ENCODE measurements at regions not wholly inside any gene's neighbourhood (a gene's known extent, or its start where the extent isn't known, plus 50 kb on each side); places are given as distances from the start of the nearest gene placed in this dataset.

GRCh38 chr15:56532721-56533460 is 68.0 kb upstream of the MNS1 start:
- H3K27me3 ChIP-seq (ENCODE audit: insufficient read depth): no peaks in the 10 kb centered on the region
- POLR2A ChIA-PET: no interaction called here
- no peak for TF ChIP-seq CHD2 (IDR thresholded peaks at IDR 0.05; ENCODE audit: low read length, partially characterized antibody)
- TF ChIP-seq SMC3 (IDR thresholded peaks at IDR 0.05; ENCODE audit: low read depth, low read length): no peak
- TF ChIP-seq CTCF (IDR thresholded peaks at IDR 0.05): no peak
- TF ChIP-seq FOXM1 (IDR thresholded peaks at IDR 0.05; ENCODE audit: low read depth): no peak
- TF ChIP-seq USF1 (IDR thresholded peaks at IDR 0.05; ENCODE audit: borderline replicate concordance, low read depth): no peak
- peaks cover 0 to 2% of the 10 kb centered on the region in 2 experiments; a peak in 2 of 4 replicates for H3K4me1 ChIP-seq (ENCODE audit: control insufficient read depth in 1 of 2, insufficient read depth in 2 of 2, low read depth in 1 of 2, low read length in 1 of 2)
- no peaks in the 10 kb centered on the region for H4K20me1 ChIP-seq (ENCODE audit: insufficient read depth)
- WGBS (ENCODE audit: low lambda C conversion rate): 45% methylated on average over 4 of the region's 4 CpGs
- CTCF ChIA-PET: interaction anchor here (1.1 kb wide), 1 partner anchor 13 kb away, joined by 3 read pairs; no protein-coding TSS in a partner anchor
- H3K4me2 ChIP-seq: no peak overlapping the region
- H3F3A ChIP-seq (replicated peaks; ENCODE audit: insufficient read depth): no peaks in the 10 kb centered on the region
- H3K9me3 ChIP-seq: no peaks in the 10 kb centered on the region
- H3K36me3 ChIP-seq (replicated peaks in 1 of 2; ENCODE audit: control insufficient read depth in 1 of 2, insufficient read depth in 2 of 2, low read length in 1 of 2): no peaks in the 10 kb centered on the region
- no peak overlapping the region for H3K4me3 ChIP-seq (ENCODE audit: low read depth in 2 of 2, low read length in 1 of 2)
- H3K79me2 ChIP-seq (ENCODE audit: insufficient read depth): no peaks in the 10 kb centered on the region
- no peak overlapping the region for H3K27ac ChIP-seq (ENCODE audit: low read depth in 2 of 2, low read length in 1 of 2)
- H3K9ac ChIP-seq: no peak overlapping the region
- H3K9me2 ChIP-seq: no peaks in the 10 kb centered on the region
- DNase-seq: no peak
- no peak overlapping the region for H2AFZ ChIP-seq (ENCODE audit: low read depth)

- CTCF ChIA-PET: no interaction called here
- H3K27me3 ChIP-seq (ENCODE audit: insufficient read depth): no peaks in the 10 kb centered on the region
- no peak for DNase-seq
- no peaks in the 10 kb centered on the region for H3K36me3 ChIP-seq (replicated peaks in 1 of 2; ENCODE audit: control insufficient read depth in 1 of 2, insufficient read depth in 2 of 2, low read length in 1 of 2)
- H4K20me1 ChIP-seq (ENCODE audit: insufficient read depth): no peaks in the 10 kb centered on the region
- 19% methylated on average over 1 of the region's 1 CpG for WGBS (ENCODE audit: low lambda C conversion rate)
- H3K9me2 ChIP-seq: no peaks in the 10 kb centered on the region
- POLR2A ChIA-PET: no interaction called here
- no peaks in the 10 kb centered on the region for H3K9me3 ChIP-seq
- H3K4me2 ChIP-seq: no peak overlapping the region
- peaks cover 0 to 2% of the 10 kb centered on the region in 2 experiments; a peak in 2 of 4 replicates for H3K4me1 ChIP-seq (ENCODE audit: control insufficient read depth in 1 of 2, insufficient read depth in 2 of 2, low read depth in 1 of 2, low read length in 1 of 2)
- TF ChIP-seq CTCF (IDR thresholded peaks at IDR 0.05) (no peak), YY1 (IDR thresholded peaks at IDR 0.05; ENCODE audit: low read depth) (no peak), EZH2phosphoT487 (IDR thresholded peaks at IDR 0.05; ENCODE audit: borderline replicate concordance, low read depth) (no peak), TCF12 (IDR thresholded peaks at IDR 0.05) (no peak), TAF1 (IDR thresholded peaks at IDR 0.05; ENCODE audit: borderline replicate concordance, low read depth, low read length) (no peak), MXI1 (IDR thresholded peaks at IDR 0.05; ENCODE audit: low read depth, low read length) (no peak), RFX5 (IDR thresholded peaks at IDR 0.05; ENCODE audit: low read length) (no peak), MEF2A (IDR thresholded peaks at IDR 0.05; ENCODE audit: borderline replicate concordance, low read depth) (no peak), SMC3 (IDR thresholded peaks at IDR 0.05; ENCODE audit: low read depth, low read length) (no peak), NFIC (IDR thresholded peaks at IDR 0.05; ENCODE audit: borderline replicate concordance) (no peak), ELF1 (IDR thresholded peaks at IDR 0.05) (no peak), FOXM1 (IDR thresholded peaks at IDR 0.05; ENCODE audit: low read depth) (no peak), FOSL2 (IDR thresholded peaks at IDR 0.05; ENCODE audit: borderline replicate concordance, low read depth) (no peak), USF1 (IDR thresholded peaks at IDR 0.05; ENCODE audit: borderline replicate concordance, low read depth) (no peak), CHD2 (IDR thresholded peaks at IDR 0.05; ENCODE audit: low read length, partially characterized antibody) (no peak)
- no peaks in the 10 kb centered on the region for H3F3A ChIP-seq (replicated peaks; ENCODE audit: insufficient read depth)
- H3K9ac ChIP-seq: no peak overlapping the region
- no peak overlapping the region for H2AFZ ChIP-seq (ENCODE audit: low read depth)
- H3K27ac ChIP-seq (ENCODE audit: low read depth in 2 of 2, low read length in 1 of 2): no peak overlapping the region
- no peak overlapping the region for H3K4me3 ChIP-seq (ENCODE audit: low read depth in 2 of 2, low read length in 1 of 2)
- no peaks in the 10 kb centered on the region for H3K79me2 ChIP-seq (ENCODE audit: insufficient read depth)
These were observed 65.2 kb upstream of the MNS1 start for GRCh38 chr15:56530157-56530556.
